DOHH2 (cell line): ENCODE measurements at regions not wholly inside any gene's neighbourhood (a gene's known extent, or its start where the extent isn't known, plus 50 kb on each side); places are given as distances from the start of the nearest gene placed in this dataset.

Experiments
- H3F3A ChIP-seq: fragments of 200-600 bp; sonication (generic), shearing (Covaris generic); 2 replicates; pipeline ENCODE4 v1.6.0; 2016; ENCODE audit warnings: antibody characterized with exemption, mild to moderate bottlenecking; ENCODE audit not compliant: control insufficient read depth, insufficient read depth
- H3K27ac ChIP-seq: fragments of 200-600 bp; sonication (generic); 2 replicates; pipeline ENCODE4 v1.5.1; 2014; ENCODE audit warnings: low read depth, mild to moderate bottlenecking, low read length, moderate library complexity
- H3K27me3 ChIP-seq: fragments of 200-600 bp; sonication (generic); 2 replicates; pipeline ENCODE4 v1.6.1; 2014; ENCODE audit warnings: mild to moderate bottlenecking, low read length, mixed read lengths; ENCODE audit not compliant: control insufficient read depth
- H3K36me3 ChIP-seq: fragments of 200-600 bp; sonication (generic); 2 replicates; pipeline ENCODE4 v1.6.1; 2014; ENCODE audit warnings: mild to moderate bottlenecking, low read length, moderate library complexity, mixed read lengths; ENCODE audit not compliant: control insufficient read depth
- H3K4me1 ChIP-seq: fragments of 200-600 bp; sonication (generic); 2 replicates; pipeline ENCODE4 v1.6.1; 2014; ENCODE audit warnings: mild to moderate bottlenecking, low read length, mixed read lengths; ENCODE audit not compliant: control insufficient read depth
- H3K4me2 ChIP-seq: fragments of 200-600 bp; sonication (generic); 2 replicates; pipeline ENCODE4 v1.6.0; 2014; ENCODE audit warnings: mild to moderate bottlenecking, low read length, moderate library complexity
- H3K4me3 ChIP-seq: fragments of 200-600 bp; sonication (generic); 2 replicates; pipeline ENCODE4 v1.5.1; 2014; ENCODE audit warnings: mild to moderate bottlenecking, low read length, mixed read lengths
- H3K79me2 ChIP-seq: fragments of 200-600 bp; sonication (generic); 2 replicates; pipeline ENCODE4 v1.6.1; 2014; ENCODE audit warnings: mild to moderate bottlenecking, low read length, mixed read lengths; ENCODE audit not compliant: control insufficient read depth
- H3K9me2 ChIP-seq: fragments of 200-600 bp; sonication (generic); replicated peaks from 2 replicates; pipeline ENCODE4 v1.6.1; 2014; ENCODE audit warnings: mild to moderate bottlenecking, low read length, mixed read lengths; ENCODE audit not compliant: control insufficient read depth
- H3K9me3 ChIP-seq: fragments of 200-600 bp; sonication (generic); 2 replicates; pipeline ENCODE4 v1.6.1; 2014; ENCODE audit warnings: antibody characterized with exemption, low read length, mixed read lengths; ENCODE audit not compliant: control insufficient read depth, insufficient read depth
- H4K20me1 ChIP-seq: fragments of 200-600 bp; sonication (generic); 2 replicates; pipeline ENCODE4 v1.6.0; 2014; ENCODE audit warnings: low read depth, mild to moderate bottlenecking, antibody characterized with exemption, low read length, moderate library complexity; ENCODE audit not compliant: control insufficient read depth, insufficient read depth
- EZH2phosphoT487 ChIP-seq: fragments of 200-600 bp; sonication (generic); IDR thresholded peaks from 2 replicates; pipeline ENCODE4 v1.6.1; 2017; ENCODE audit warnings: borderline replicate concordance, mild to moderate bottlenecking, antibody characterized with exemption, low read length, moderate library complexity, mixed read lengths
- TF ChIP-seq, protein P1 (sequence below): fragments of 200-600 bp; sonication (generic); IDR thresholded peaks from one replicate; pipeline ENCODE4 v1.5.1; 2014; ENCODE audit warnings: antibody characterized with exemption, mild to moderate bottlenecking, low read depth, low read length; ENCODE audit not compliant: poor library complexity, severe bottlenecking

DNA sequence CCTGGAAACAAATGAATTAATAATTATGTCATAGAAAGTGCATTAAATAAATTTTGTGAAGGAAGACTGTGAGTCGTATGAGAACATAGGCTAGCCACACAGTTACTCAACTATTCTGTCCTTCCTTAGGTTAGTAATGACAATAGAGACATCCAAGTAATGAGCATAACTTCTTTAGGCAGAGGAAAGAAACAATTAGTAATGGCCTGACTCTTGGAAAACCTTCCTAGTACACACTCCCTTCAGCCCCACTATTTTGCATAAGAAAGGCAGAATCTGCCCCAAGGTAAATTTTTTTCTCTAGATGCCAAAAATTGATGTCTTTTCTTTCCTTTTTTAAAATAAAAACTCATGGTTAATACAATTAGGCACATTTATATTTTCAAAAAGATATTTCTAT, 1619.0 kb upstream of the WWC1 start:
- no peak overlapping the region for H3K27ac ChIP-seq
- TF ChIP-seq EZH2phosphoT487, result no peak
- TF ChIP-seq, protein P1, sequence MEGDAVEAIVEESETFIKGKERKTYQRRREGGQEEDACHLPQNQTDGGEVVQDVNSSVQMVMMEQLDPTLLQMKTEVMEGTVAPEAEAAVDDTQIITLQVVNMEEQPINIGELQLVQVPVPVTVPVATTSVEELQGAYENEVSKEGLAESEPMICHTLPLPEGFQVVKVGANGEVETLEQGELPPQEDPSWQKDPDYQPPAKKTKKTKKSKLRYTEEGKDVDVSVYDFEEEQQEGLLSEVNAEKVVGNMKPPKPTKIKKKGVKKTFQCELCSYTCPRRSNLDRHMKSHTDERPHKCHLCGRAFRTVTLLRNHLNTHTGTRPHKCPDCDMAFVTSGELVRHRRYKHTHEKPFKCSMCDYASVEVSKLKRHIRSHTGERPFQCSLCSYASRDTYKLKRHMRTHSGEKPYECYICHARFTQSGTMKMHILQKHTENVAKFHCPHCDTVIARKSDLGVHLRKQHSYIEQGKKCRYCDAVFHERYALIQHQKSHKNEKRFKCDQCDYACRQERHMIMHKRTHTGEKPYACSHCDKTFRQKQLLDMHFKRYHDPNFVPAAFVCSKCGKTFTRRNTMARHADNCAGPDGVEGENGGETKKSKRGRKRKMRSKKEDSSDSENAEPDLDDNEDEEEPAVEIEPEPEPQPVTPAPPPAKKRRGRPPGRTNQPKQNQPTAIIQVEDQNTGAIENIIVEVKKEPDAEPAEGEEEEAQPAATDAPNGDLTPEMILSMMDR, result no peak
- no peak overlapping the region for H3K4me2 ChIP-seq
- H3K79me2 ChIP-seq, result no peaks in the 10 kb centered on the region
- no peaks in the 10 kb centered on the region for H3K9me3 ChIP-seq
- no peaks in the 10 kb centered on the region for H3K27me3 ChIP-seq
- no peaks in the 10 kb centered on the region for H3K4me1 ChIP-seq
- no peaks in the 10 kb centered on the region for H3K9me2 ChIP-seq
- no peaks in the 10 kb centered on the region for H3K36me3 ChIP-seq
- no peaks in the 10 kb centered on the region for H4K20me1 ChIP-seq
- H3F3A ChIP-seq, result no peaks in the 10 kb centered on the region
- no peak overlapping the region for H3K4me3 ChIP-seq

DNA sequence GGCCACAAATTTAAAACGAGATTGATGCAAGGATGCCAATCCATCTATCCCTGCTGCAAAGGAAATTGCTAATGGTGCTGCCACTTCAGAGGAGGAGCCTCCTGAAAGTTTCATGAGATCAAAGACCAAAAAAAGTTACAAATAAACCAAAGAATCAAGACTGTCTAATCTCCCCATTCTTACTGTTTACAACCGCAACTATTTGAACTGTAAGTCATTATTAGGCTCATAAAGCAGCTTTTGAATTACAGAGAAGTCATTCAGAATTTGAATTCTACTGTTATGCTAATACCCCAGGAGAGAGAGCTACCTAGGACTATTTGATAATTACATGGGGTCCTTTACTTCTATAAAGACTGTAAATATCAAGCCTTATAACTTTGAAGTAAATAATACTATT, 1613.6 kb upstream of the WWC1 start:
- Histone ChIP-seq H4K20me1 (no peaks in the 10 kb centered on the region), H3K9me2 (no peaks in the 10 kb centered on the region), H3K9me3 (no peaks in the 10 kb centered on the region), H3K4me3 (no peak overlapping the region), H3K4me1 (no peaks in the 10 kb centered on the region), H3F3A (no peaks in the 10 kb centered on the region), H3K27ac (no peak overlapping the region), H3K4me2 (no peak overlapping the region), H3K27me3 (no peaks in the 10 kb centered on the region), H3K79me2 (no peaks in the 10 kb centered on the region), H3K36me3 (no peaks in the 10 kb centered on the region)
- TF ChIP-seq, protein P1, result no peak
- TF ChIP-seq EZH2phosphoT487, result no peak

DNA sequence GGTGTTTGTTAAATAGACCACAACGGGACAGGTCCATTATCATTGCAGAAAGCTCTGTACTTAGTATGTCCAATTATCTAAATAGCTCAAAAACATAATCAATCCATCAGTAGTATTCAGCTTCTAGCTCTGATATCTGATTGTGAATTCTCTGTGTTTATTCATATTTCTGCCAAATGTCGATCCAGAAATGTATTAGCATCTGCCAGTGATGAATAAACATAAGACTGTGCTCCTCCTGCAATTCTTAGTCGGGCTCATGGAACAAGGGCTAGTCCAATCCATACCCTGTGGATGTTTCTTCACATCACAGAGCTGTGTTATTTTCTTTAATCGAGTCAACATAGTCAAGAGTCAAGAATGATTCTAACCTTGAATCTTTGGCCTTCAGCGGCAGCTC, 1612.1 kb upstream of the WWC1 start:
- no peaks in the 10 kb centered on the region for H3K27me3 ChIP-seq
- no peak overlapping the region for H3K27ac ChIP-seq
- H3F3A ChIP-seq, result no peaks in the 10 kb centered on the region
- no peaks in the 10 kb centered on the region for H4K20me1 ChIP-seq
- no peaks in the 10 kb centered on the region for H3K9me2 ChIP-seq
- no peaks in the 10 kb centered on the region for H3K4me1 ChIP-seq
- H3K4me2 ChIP-seq, result no peak overlapping the region
- no peaks in the 10 kb centered on the region for H3K9me3 ChIP-seq
- H3K79me2 ChIP-seq, result no peaks in the 10 kb centered on the region
- no peaks in the 10 kb centered on the region for H3K36me3 ChIP-seq
- TF ChIP-seq, protein P1, result no peak
- no peak for TF ChIP-seq EZH2phosphoT487
- no peak overlapping the region for H3K4me3 ChIP-seq

DNA sequence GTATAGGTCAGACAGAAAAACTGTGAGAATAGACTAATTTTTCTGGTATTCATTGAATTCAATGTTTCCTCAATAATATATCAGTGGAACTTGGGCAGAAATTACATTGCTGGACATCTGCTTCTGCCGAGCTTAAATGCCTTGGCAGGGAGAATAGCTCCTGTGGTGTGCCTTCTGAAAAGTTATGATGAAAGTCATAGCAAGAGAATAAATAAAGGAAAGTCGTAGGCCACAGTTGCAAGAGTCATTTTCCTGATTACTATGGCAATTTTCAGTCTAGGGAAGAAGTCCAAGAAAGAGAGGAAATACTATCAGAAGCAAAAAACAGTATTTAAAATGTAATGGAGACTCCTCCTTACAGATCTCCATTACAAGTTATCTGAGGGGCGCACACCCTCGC, 1596.1 kb upstream of the WWC1 start:
- H3K27me3 ChIP-seq, result no peaks in the 10 kb centered on the region
- H3K36me3 ChIP-seq, result no peaks in the 10 kb centered on the region
- no peaks in the 10 kb centered on the region for H3K9me2 ChIP-seq
- H3K79me2 ChIP-seq, result no peaks in the 10 kb centered on the region
- no peaks in the 10 kb centered on the region for H3F3A ChIP-seq
- peaks cover 2% of the 10 kb centered on the region; the same call in 1 of the 2 replicates for H3K4me1 ChIP-seq
- no peak overlapping the region for H3K4me2 ChIP-seq
- H3K4me3 ChIP-seq, result no peak overlapping the region
- no peaks in the 10 kb centered on the region for H4K20me1 ChIP-seq
- no peaks in the 10 kb centered on the region for H3K9me3 ChIP-seq
- H3K27ac ChIP-seq, result no peak overlapping the region
- TF ChIP-seq, protein P1, result no peak
